IMR-90 (cell line): ENCODE measurements at regions not wholly inside any gene's neighbourhood (a gene's known extent, or its start where the extent isn't known, plus 50 kb on each side); places are given as distances from the start of the nearest gene placed in this dataset.

Source experiments
- ATAC-seq: fragments of 200-7000 bp; cut with Tn5 transposase; 2 replicates; pipeline ENCODE4 v1.9.1; 2020; ENCODE audit warnings: low read depth, mild to moderate bottlenecking, moderate library complexity
- BruUV-seq: library from RNA; stranded (reverse); fragments of 400-500 nt; replicated peaks from 2 replicates; lab custom pipeline; 2021; lab: Mats Ljungman, UMichigan
- CTCF ChIA-PET: fragments of 300-600 bp; formaldehyde crosslinking; extraction: SDS; loops from one replicate; lab custom pipeline; 2021; ENCODE audit warnings: antibody characterized with exemption; lab: Yijun Ruan, JAX
- POLR2A ChIA-PET: fragments of 300-600 bp; sonication (Branson Sonifier 250); formaldehyde crosslinking; loops from one replicate; lab custom pipeline; 2022; ENCODE audit warnings: antibody characterized with exemption; ENCODE audit not compliant: unreplicated experiment; lab: Charles Lee
- DNase-seq: peaks from one replicate; pipeline ENCODE4 v3.0.0; 2013
- H2AFZ ChIP-seq: replicated peaks from 2 replicates; pipeline ENCODE3; 2013; ENCODE audit warnings: low read length, mild to moderate bottlenecking; ENCODE audit not compliant: poor library complexity
- H2AK5ac ChIP-seq: 2 replicates; pipeline ENCODE4 v1.6.1; 2013; ENCODE audit warnings: low read depth, low read length, inconsistent platforms
- H2AK9ac ChIP-seq: replicated peaks from 2 replicates; pipeline ENCODE3; 2013; ENCODE audit warnings: mild to moderate bottlenecking, low read depth, low read length, moderate library complexity; ENCODE audit not compliant: poor library complexity
- H2BK120ac ChIP-seq: 2 replicates; pipeline ENCODE4 v1.6.1; 2013; ENCODE audit warnings: low read depth, low read length, inconsistent platforms
- H2BK15ac ChIP-seq: 3 replicates; pipeline ENCODE4 v1.6.1; 2013; ENCODE audit warnings: low read depth, low read length, inconsistent platforms
- H2BK20ac ChIP-seq: 2 replicates; pipeline ENCODE4 v1.6.1; 2013; ENCODE audit warnings: low read depth, mild to moderate bottlenecking, inconsistent platforms, low read length, moderate library complexity
- H2BK5ac ChIP-seq: 2 replicates; pipeline ENCODE4 v1.6.1; 2013; ENCODE audit warnings: mild to moderate bottlenecking, low read depth, low read length, inconsistent platforms; ENCODE audit not compliant: poor library complexity, severe bottlenecking
- H3K14ac ChIP-seq: replicated peaks from 2 replicates; pipeline ENCODE4 v1.6.1; 2013; ENCODE audit warnings: low read depth, low read length, inconsistent platforms
- H3K18ac ChIP-seq: 2 replicates; pipeline ENCODE4 v1.6.1; 2013; ENCODE audit warnings: low read depth, low read length, control low read depth
- H3K23ac ChIP-seq: 2 replicates; pipeline ENCODE4 v1.6.1; 2013; ENCODE audit warnings: low read depth, low read length, inconsistent platforms
- H3K27ac ChIP-seq: 2 replicates; pipeline ENCODE4 v1.5.1; 2013; ENCODE audit warnings: mild to moderate bottlenecking, control low read depth, low read length; ENCODE audit not compliant: insufficient read depth
- H3K27me3 ChIP-seq: 2 replicates; pipeline ENCODE4 v1.6.1; 2013; ENCODE audit warnings: low read length; ENCODE audit not compliant: control insufficient read depth, insufficient read depth
- H3K36me3 ChIP-seq: 2 replicates; pipeline ENCODE4 v1.6.1; 2013; ENCODE audit warnings: low read length, mixed read lengths; ENCODE audit not compliant: control insufficient read depth, insufficient read depth
- H3K4ac ChIP-seq: 2 replicates; pipeline ENCODE4 v1.6.1; 2013; ENCODE audit warnings: low read depth, low read length, inconsistent platforms
- H3K4me1 ChIP-seq: 2 replicates; pipeline ENCODE4 v1.6.1; 2013; ENCODE audit warnings: low read length, mixed read lengths; ENCODE audit not compliant: control insufficient read depth, insufficient read depth
- H3K4me2 ChIP-seq: 2 replicates; pipeline ENCODE4 v1.6.1; 2013; ENCODE audit warnings: low read depth, mild to moderate bottlenecking, control low read depth, low read length, moderate library complexity
- H3K4me3 ChIP-seq: 2 replicates; pipeline ENCODE4 v1.5.1; 2013; ENCODE audit warnings: low read depth, mild to moderate bottlenecking, control low read depth, low read length, moderate library complexity; ENCODE audit not compliant: insufficient read depth
- H3K56ac ChIP-seq: 2 replicates; pipeline ENCODE4 v1.6.1; 2013; ENCODE audit warnings: low read length, inconsistent platforms; ENCODE audit not compliant: insufficient read depth; ENCODE audit errors: extremely low read depth
- H3K79me1 ChIP-seq, 2 experiments: 2 replicates each; pipeline ENCODE4 v1.6.1; 2013; ENCODE audit warnings: low read length in 2 of 2, inconsistent platforms in 1 of 2, low read depth in 1 of 2
- H3K9ac ChIP-seq: 2 replicates; pipeline ENCODE4 v1.6.1; 2013; ENCODE audit warnings: low read depth, low read length, control low read depth
- H3K9me1 ChIP-seq: 2 replicates; pipeline ENCODE4 v1.6.1; 2013; ENCODE audit warnings: low read length, inconsistent platforms; ENCODE audit not compliant: insufficient read depth
- H3K9me3 ChIP-seq: 2 replicates; pipeline ENCODE4 v1.6.1; 2013; ENCODE audit warnings: low read length; ENCODE audit not compliant: control insufficient read depth, insufficient read depth
- H4K20me1 ChIP-seq: 2 replicates; pipeline ENCODE4 v1.6.1; 2013; ENCODE audit warnings: low read length, inconsistent platforms; ENCODE audit not compliant: insufficient read depth
- H4K5ac ChIP-seq: 2 replicates; pipeline ENCODE4 v1.6.1; 2013; ENCODE audit warnings: mild to moderate bottlenecking, low read depth, low read length, control low read depth
- H4K8ac ChIP-seq, 2 experiments: 2 replicates each; pipeline ENCODE4 v1.6.1; 2013; ENCODE audit warnings: low read depth in 2 of 2, low read length in 2 of 2, control low read depth in 1 of 2, inconsistent platforms in 1 of 2
- H4K91ac ChIP-seq: 2 replicates; pipeline ENCODE4 v1.6.1; 2013; ENCODE audit warnings: low read depth, low read length, inconsistent platforms; ENCODE audit not compliant: insufficient read depth
- BHLHE40 ChIP-seq: fragments of 150-350 bp; IDR thresholded peaks from 2 replicates; pipeline ENCODE4 v1.6.1; 2016; ENCODE audit warnings: mild to moderate bottlenecking, low read depth, low read length
- FOS ChIP-seq: fragments of 150-350 bp; IDR thresholded peaks from 2 replicates; pipeline ENCODE4 v1.6.1; 2016; ENCODE audit warnings: low read depth, low read length
- WGBS, 2 experiments: methylation state at CpG; one replicate each; pipeline versions ENCODE4 v1.1.5 to v1.1.7; 2013; ENCODE audit warnings: missing lambda C conversion rate in 2 of 2; ENCODE audit not compliant: insufficient read length in 1 of 2; ENCODE audit errors: extremely low coverage in 2 of 2; 5-methylcytosine and 5-hydroxymethylcytosine counted together
- dilution Hi-C: fragments of 300-500 bp; cut with HindIII; formaldehyde crosslinking; loops from one replicate; pipeline ENCODE4 v1.14.3; 2018; ENCODE audit warnings: low sequenced_read_pairs; ENCODE audit not compliant: unreplicated experiment
- in situ Hi-C: fragments of 300-500 bp; cut with MboI; formaldehyde crosslinking; loops from 3 replicates; pipeline ENCODE4 v1.14.3; 2019; ENCODE audit warnings: low sequenced_read_pairs, inconsistent platforms, mixed read lengths
- intact Hi-C: fragments of 100-400 bp; cut with micrococcal nuclease; formaldehyde crosslinking; loops from 2 replicates; pipeline ENCODE4 v1.10.0; 2022

DNA sequence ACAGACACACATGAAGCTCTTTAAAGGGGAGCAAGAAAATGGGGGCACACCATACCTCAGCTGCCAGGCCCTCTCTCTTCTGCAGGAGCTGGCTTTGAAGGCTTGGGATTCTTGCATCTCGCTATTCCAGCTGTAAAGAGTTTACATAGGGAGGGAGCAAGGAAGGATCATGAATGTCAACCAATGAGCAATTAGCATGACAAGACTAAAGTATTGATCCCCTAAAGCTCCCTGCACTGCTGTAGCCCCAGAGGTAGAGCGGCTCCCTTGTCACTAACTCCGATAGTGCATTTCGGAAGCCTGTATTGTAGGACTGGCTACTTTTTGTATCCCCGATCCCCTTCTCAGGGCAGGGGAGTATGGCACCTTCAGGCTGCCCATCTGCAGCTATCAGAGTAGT lies 113.4 kb upstream of the PMFBP1 start:
- no peak overlapping the region for H4K5ac ChIP-seq
- H3K27ac ChIP-seq, result no peak overlapping the region
- no peak overlapping the region for H4K8ac ChIP-seq
- H3K18ac ChIP-seq, result no peak overlapping the region
- BruUV-seq, result no TSS peak
- H4K91ac ChIP-seq, result no peak overlapping the region
- dilution Hi-C loops, result no loop called here
- H2BK120ac ChIP-seq, result no peak overlapping the region
- H3K9me1 ChIP-seq, result peaks cover 3% of the 10 kb centered on the region; the same call in 1 of the 2 replicates
- H2AK5ac ChIP-seq, result no peak overlapping the region
- H2AK9ac ChIP-seq, result no peak overlapping the region
- no peak overlapping the region for H3K23ac ChIP-seq
- no peaks in the 10 kb centered on the region for H3K79me1 ChIP-seq
- no peak overlapping the region for H3K4me2 ChIP-seq
- H4K20me1 ChIP-seq, result no peaks in the 10 kb centered on the region
- H3K9ac ChIP-seq, result no peak overlapping the region
- intact Hi-C loops, result no loop called here
- no peaks in the 10 kb centered on the region for H3K27me3 ChIP-seq
- no peaks in the 10 kb centered on the region for H3K9me3 ChIP-seq
- H2BK15ac ChIP-seq, result no peak overlapping the region
- POLR2A ChIA-PET, result no interaction called here
- no peak for TF ChIP-seq BHLHE40
- TF ChIP-seq FOS, result no peak
- no peaks in the 10 kb centered on the region for H3K36me3 ChIP-seq
- no peak overlapping the region for H3K56ac ChIP-seq
- peaks cover 2% of the 10 kb centered on the region for H3K4me1 ChIP-seq
- H3K4ac ChIP-seq, result no peak overlapping the region
- ATAC-seq (no peak), DNase-seq (no peak)
- H3K4me3 ChIP-seq, result no peak overlapping the region
- in situ Hi-C loops, result no loop called here
- no peak overlapping the region for H3K14ac ChIP-seq
- H2BK5ac ChIP-seq, result no peak overlapping the region
- CTCF ChIA-PET, result interaction anchor here (0.5 to 1.1 kb wide), 2 partner anchors 23 to 196 kb away, joined by 3 read pairs; no protein-coding TSS in a partner anchor
- no peak overlapping the region for H2AFZ ChIP-seq
- no CpG with 5 or more reads among the region's 5 CpGs for WGBS, 2 experiments
- no peak overlapping the region for H2BK20ac ChIP-seq
